GM19023 (cell line): ENCODE measurements at regions not wholly inside any gene's neighbourhood (a gene's known extent, or its start where the extent isn't known, plus 50 kb on each side); places are given as distances from the start of the nearest gene placed in this dataset.
"Not testable (repeated sequence)": the region's sequence is repeated elsewhere in the genome, so short reads cannot be mapped to it uniquely, and the experiment has no call there.

Source experiments
- ATAC-seq: cut with Tn5 transposase; IDR thresholded peaks from one replicate; pipeline ENCODE4 v1.9.1; 2021; ENCODE audit warnings: mild to moderate bottlenecking, moderate library complexity; ENCODE audit not compliant: unreplicated experiment

GRCh38 chr2:147331790-147332419 lies 512.9 kb upstream of the ACVR2A start:
- no peak for ATAC-seq

DNA sequence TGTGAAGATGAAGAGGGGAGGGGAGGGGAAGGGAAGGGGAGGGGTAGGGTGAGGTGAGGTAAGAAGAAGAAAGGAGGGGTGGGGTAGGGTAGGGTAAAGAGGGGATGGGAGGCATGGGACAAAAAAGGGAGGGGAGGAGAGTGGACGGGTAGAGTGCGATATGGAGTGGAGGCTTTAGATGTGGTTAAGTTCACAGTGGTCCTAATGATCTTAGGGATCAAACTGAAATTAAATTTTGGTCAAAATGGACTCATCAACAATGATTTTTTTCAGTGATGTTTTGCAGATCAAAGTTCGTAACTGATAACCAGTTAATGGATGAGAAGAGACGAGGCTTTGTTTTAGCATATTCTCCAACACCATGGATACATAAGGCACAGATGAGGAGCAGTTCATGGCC lies 513.9 kb upstream of the ACVR2A start:
- no peak for ATAC-seq

DNA sequence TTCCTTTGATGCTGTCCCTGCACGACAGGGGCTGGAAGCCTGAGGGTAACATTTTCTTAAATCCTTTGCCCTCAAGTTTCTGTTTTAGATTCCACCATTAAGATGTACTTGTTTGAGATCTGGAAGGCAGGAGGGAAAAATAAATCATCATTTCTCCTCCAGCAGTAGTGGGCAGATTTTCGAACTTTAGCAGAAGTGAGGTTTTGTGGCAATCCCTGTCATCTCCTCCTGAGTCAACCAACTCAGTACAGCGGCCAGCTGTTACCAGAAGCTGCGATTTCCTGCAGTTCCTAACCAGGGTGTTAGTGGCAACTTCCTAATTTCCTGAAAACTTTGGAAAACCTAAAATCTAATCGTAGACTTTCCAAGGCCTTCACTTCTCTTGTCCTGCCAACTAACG lies 517.2 kb upstream of the ACVR2A start:
- ATAC-seq = no peak

GRCh38 chr2:147325990-147326389 lies 518.8 kb upstream of the ACVR2A start:
- ATAC-seq = no peak

- no peak for ATAC-seq
These were observed 524.7 kb upstream of the ACVR2A start for GRCh38 chr2:147320146-147320545.

DNA sequence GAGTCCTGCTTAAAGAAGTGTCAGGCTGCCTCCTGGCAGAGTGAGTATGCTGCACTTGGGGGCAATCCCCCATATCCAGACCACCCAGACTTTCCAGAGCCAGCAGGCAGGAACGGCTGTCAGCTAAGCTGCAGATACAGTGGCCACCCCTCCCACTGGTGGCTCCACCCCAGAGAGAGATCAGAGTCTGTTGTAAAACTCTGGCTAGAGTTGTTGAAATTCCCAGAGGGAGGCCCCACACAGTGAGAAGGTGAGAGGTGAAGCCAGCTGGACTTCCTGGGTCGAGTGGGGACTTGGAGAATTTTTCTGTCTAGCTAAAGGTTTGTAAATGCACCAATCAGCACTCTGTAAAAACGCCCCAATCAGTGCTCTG lies 533.8 kb upstream of the ACVR2A start:
- no peak for ATAC-seq

GRCh38 chr2:147310335-147311057 lies 534.3 kb upstream of the ACVR2A start:
- no peak for ATAC-seq

- ATAC-seq = peak; percentile 95
These were observed 547.0 kb upstream of the ACVR2A start for GRCh38 chr2:147297820-147298219.

DNA sequence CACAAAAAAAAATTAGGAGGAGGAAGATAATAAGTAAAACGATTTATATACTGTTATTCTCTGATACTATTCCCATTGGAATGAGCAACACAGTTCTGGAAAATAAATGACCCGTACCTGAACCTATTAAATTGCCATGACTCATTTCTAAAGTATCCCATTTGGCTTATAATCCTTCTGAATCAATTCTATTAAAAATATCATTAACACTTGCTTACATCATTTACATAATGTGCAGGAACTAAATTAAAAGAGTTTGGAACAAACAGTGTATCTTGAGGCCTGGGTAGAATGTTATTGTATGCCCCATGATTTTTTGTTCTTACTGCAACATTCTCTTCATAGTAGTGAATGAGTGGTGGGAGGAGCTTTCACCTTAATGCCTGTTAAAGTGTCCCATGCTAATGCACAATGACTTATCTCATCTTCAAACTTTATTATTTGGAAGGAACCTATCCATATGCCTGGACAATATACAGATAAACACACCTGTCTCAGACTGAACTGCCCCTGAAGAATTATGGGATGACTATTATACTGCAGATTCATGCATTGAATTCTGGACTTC lies 549.9 kb upstream of the ACVR2A start:
- ATAC-seq = no peak

GRCh38 chr2:147293991-147294824 lies 550.6 kb upstream of the ACVR2A start:
- no peak for ATAC-seq

GRCh38 chr2:147288131-147288530 lies 556.7 kb upstream of the ACVR2A start:
- ATAC-seq = no peak

GRCh38 chr2:147275943-147276342 lies 568.9 kb upstream of the ACVR2A start:
- no peak for ATAC-seq

DNA sequence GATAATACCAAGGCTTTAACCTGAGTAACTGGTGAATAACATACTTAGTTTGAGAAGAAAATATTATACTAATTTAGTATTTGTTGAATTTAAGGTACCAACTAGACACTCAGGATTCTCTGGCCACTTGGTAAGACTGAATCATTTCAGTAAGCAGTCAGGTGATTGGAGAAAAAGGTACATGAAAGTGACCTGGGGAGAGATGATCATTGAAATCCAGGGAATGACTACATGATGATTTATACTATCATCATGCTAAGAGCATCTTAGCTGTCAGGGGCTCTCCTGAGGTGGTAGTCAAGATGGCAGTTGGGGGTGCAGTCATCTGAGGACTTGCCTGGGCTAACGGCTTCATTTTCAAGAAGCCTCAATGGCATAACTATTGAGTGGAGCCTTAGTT lies 571.2 kb upstream of the ACVR2A start:
- no peak for ATAC-seq

DNA sequence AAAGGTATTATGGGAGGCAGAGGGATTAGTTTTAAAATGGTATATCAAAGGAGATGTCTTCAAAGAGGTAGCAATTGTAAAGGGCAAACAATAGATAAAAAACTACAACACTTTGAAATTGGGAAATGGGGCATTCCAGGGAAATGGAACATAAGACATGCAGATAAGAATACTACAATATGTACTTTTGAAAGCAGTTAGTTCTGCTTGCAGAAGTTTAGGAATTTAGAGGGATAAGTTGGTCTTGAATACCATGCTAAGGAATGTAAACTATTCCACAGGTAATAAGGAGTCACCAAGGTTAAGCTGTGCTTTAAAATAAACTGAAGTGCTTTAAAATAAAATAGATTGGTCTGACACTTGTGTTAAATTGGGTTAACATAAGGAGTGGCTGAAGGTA lies 571.7 kb upstream of the ACVR2A start:
- no peak for ATAC-seq

GRCh38 chr2:147269581-147269980 lies 575.2 kb upstream of the ACVR2A start:
- not testable (repeated sequence) for ATAC-seq

DNA sequence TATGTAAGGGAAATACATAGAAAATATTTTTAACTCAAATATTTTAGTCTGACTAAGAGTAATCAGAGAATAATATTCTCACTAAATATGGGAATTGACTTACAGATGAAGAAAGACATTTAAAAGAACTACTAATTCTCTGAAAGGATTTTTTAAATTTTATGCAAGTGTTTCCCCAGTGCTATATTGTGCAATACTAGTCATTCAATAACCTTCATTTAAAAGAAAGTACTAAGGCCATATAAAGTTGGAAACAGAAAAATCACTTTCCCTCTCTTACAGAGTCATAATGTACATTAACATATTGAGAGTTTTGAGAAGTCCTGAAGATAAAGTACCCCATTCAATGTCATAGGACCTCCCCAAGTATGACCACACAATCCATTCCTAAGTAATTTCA lies 584.6 kb upstream of the ACVR2A start:
- no peak for ATAC-seq

- no peak for ATAC-seq
These were observed 589.0 kb upstream of the ACVR2A start for GRCh38 chr2:147255812-147256211.

DNA sequence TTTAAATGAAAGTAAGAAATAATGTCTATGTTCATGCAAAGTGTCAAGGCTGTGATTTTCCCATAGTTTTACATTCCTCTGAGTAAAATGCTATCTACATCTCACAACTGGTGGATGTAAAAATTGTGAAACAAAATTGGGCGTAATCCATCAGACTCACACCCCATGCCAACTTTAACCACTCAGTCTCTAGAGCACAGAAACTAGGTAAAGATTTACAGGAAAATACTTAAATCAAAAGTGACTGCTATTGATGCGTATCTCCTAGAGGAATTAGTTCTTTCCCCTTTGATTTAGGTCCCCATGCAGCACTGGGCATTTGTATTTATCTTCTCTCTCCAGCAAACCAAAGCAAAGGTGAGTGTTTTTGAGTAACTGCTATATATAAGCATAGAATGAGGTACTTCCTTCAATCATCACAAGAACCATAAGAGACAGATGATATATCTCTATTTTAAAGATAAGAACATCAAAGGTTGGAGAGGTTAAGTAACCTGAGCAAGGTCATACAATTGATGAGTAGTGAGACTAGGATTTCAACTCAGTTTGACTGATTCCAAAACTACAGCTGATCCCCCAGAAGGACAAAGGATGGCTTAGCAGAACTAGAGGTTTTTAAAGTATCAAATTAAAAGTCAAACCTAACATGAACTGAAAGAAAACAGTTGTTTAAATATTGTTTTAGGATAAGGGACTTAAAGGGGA lies 594.0 kb upstream of the ACVR2A start:
- ATAC-seq = peak; percentile 47

DNA sequence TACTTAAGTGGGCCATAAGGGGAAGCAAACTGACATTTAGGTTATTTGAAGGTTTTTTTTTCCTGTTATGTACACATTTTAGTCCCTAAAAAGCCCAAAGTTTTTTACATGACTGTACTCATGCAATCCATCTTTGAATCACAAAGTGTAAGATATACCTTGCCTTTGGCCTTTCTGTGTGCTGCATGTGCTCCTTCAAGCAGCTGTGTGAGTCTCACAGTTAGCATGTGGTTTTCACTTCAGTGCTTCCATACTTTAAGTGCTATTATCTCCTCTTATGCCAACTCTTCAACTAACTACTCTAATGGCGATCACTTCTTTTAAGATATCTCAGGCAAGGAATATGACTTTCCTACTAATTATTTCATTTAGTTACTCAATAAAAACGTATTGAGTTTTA lies 597.1 kb upstream of the ACVR2A start:
- ATAC-seq = peak; percentile 44

GRCh38 chr2:147242445-147242844 lies 602.4 kb upstream of the ACVR2A start:
- ATAC-seq = no peak

DNA sequence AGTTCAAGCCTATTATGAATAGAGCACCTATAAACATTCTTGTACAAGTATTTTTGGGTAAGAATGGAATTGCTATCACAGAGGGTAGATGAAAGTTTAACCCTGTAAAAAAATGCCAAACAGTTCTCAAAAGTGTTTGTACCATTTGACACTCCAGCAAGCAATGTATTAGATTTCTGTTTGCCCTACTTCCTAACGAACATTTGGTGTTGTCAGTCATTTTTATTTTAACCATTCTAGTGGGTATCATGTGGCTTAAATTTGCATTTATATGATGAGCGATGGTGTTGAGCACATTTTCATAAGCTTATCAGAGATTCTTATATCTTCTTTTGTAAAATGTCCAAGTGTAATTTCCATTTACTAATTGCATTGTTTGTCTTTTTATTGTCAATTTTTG lies 608.2 kb upstream of the ACVR2A start:
- ATAC-seq = no peak
